ENCODE measurements at regions not wholly inside any gene's neighbourhood (a gene's known extent, or its start where the extent isn't known, plus 50 kb on each side); places are given as distances from the start of the nearest gene placed in this dataset.

DNA sequence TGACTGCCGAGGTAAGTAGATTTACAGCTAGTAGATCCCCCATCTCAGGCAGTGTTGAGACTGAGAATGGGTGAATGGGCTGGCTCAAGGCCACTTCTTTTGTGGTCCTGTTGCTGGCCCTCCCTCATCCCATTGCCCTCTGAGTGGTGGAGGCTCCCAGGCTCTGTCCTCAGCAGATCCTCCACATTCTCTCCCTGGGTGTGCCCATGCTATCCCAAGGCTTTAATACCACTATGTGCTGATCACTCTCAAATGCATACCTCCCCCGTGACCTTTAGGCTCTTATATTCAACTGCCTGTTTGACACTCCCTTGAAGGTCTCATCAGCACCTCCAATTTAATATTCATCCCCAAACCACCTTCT lies 271.8 kb downstream of the GLI2 start:
- Histone ChIP-seq H3K9me3 (peaks cover 39% of the 10 kb centered on the region), H3K27ac (no peak overlapping the region), H3K4me1 (no peaks in the 10 kb centered on the region), H3K4me2 (no peak overlapping the region), H3K4me3 (no peak overlapping the region)
- DNase-seq (ENCODE audit: low read depth in 1 of 2, low spot score in 1 of 2) (no peak), ATAC-seq (no peak), FAIRE-seq (no peak)
- WGBS (ENCODE audit: missing lambda C conversion rate): 91% methylated on average over 2 of the region's 2 CpGs
- ChIA-PET CTCF (interaction anchor here (1.5 kb wide), 1 partner anchor 31 kb away, joined by 3 read pairs; no protein-coding TSS in a partner anchor), POLR2A (no interaction called here)
- TF ChIP-seq, protein P1, sequence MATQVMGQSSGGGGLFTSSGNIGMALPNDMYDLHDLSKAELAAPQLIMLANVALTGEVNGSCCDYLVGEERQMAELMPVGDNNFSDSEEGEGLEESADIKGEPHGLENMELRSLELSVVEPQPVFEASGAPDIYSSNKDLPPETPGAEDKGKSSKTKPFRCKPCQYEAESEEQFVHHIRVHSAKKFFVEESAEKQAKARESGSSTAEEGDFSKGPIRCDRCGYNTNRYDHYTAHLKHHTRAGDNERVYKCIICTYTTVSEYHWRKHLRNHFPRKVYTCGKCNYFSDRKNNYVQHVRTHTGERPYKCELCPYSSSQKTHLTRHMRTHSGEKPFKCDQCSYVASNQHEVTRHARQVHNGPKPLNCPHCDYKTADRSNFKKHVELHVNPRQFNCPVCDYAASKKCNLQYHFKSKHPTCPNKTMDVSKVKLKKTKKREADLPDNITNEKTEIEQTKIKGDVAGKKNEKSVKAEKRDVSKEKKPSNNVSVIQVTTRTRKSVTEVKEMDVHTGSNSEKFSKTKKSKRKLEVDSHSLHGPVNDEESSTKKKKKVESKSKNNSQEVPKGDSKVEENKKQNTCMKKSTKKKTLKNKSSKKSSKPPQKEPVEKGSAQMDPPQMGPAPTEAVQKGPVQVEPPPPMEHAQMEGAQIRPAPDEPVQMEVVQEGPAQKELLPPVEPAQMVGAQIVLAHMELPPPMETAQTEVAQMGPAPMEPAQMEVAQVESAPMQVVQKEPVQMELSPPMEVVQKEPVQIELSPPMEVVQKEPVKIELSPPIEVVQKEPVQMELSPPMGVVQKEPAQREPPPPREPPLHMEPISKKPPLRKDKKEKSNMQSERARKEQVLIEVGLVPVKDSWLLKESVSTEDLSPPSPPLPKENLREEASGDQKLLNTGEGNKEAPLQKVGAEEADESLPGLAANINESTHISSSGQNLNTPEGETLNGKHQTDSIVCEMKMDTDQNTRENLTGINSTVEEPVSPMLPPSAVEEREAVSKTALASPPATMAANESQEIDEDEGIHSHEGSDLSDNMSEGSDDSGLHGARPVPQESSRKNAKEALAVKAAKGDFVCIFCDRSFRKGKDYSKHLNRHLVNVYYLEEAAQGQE (IDR thresholded peaks at IDR 0.05): no peak
- TF ChIP-seq TFCP2L1 (CRISPR knock-in tag; IDR thresholded peaks at IDR 0.05) (no peak), GATA3 (IDR thresholded peaks at IDR 0.05; ENCODE audit: borderline replicate concordance) (no peak), EHF (CRISPR knock-in tag; IDR thresholded peaks at IDR 0.05) (no peak), TP53 (CRISPR knock-in tag; IDR thresholded peaks at IDR 0.05) (no peak), RAD21 (conservative IDR thresholded peaks at IDR 0.05 in 1 of 2, IDR thresholded peaks at IDR 0.05 in 1 of 2) (no peak), CHD2 (IDR thresholded peaks at IDR 0.05; ENCODE audit: low read length, partially characterized antibody) (no peak), MAZ (IDR thresholded peaks at IDR 0.05; ENCODE audit: borderline replicate concordance, low read depth, low read length) (no peak), HEYL (CRISPR knock-in tag; IDR thresholded peaks at IDR 0.05) (no peak), NFE2L2 (conservative IDR thresholded peaks at IDR 0.05; ENCODE audit: low read length) (no peak), ESRRA (IDR thresholded peaks at IDR 0.05; ENCODE audit: borderline replicate concordance, low read length) (no peak), EHMT2 (IDR thresholded peaks at IDR 0.05; ENCODE audit: low read depth) (no peak), SMC3 (IDR thresholded peaks at IDR 0.05) (no peak), EP300 (IDR thresholded peaks at IDR 0.05) (no peak), RFX5 (IDR thresholded peaks at IDR 0.05) (no peak)
- TF ChIP-seq, protein P2, sequence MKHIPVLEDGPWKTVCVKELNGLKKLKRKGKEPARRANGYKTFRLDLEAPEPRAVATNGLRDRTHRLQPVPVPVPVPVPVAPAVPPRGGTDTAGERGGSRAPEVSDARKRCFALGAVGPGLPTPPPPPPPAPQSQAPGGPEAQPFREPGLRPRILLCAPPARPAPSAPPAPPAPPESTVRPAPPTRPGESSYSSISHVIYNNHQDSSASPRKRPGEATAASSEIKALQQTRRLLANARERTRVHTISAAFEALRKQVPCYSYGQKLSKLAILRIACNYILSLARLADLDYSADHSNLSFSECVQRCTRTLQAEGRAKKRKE (CRISPR knock-in tag; IDR thresholded peaks at IDR 0.05; ENCODE audit: low read depth): no peak
- TF ChIP-seq, protein P3, sequence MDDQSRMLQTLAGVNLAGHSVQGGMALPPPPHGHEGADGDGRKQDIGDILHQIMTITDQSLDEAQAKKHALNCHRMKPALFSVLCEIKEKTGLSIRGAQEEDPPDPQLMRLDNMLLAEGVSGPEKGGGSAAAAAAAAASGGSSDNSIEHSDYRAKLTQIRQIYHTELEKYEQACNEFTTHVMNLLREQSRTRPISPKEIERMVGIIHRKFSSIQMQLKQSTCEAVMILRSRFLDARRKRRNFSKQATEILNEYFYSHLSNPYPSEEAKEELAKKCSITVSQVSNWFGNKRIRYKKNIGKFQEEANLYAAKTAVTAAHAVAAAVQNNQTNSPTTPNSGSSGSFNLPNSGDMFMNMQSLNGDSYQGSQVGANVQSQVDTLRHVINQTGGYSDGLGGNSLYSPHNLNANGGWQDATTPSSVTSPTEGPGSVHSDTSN (IDR thresholded peaks at IDR 0.05): no peak

DNA sequence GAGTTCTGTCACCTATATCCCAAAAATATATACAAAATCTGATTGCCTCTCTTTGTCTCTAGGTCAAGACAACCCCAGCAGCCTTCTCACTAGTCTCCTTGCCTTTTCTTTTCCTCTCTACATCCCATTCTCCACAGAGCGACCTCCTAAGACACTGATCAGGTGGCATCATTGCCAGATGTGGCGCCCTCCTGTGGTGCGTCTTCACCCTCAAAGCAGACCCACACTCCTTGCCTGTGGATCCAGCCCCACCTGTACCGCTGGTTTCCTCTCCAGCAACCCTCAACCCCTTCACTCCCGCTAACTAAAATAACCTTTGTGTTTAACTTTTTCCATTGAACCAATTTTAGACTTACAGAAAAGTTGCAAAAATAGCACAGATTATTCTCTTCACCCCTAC lies 273.3 kb downstream of the GLI2 start:
- Histone ChIP-seq H3K27ac (no peak overlapping the region), H3K4me2 (no peak overlapping the region), H3K4me1 (no peaks in the 10 kb centered on the region), H3K4me3 (no peak overlapping the region), H3K9me3 (peaks cover 47% of the 10 kb centered on the region)
- CTCF ChIA-PET: no interaction called here
- WGBS (ENCODE audit: missing lambda C conversion rate): 86% methylated on average over 5 of the region's 5 CpGs
- peak in 1 of 2 experiments; percentile 27 for DNase-seq (ENCODE audit: low read depth in 1 of 2, low spot score in 1 of 2)
- TF ChIP-seq, protein P4, sequence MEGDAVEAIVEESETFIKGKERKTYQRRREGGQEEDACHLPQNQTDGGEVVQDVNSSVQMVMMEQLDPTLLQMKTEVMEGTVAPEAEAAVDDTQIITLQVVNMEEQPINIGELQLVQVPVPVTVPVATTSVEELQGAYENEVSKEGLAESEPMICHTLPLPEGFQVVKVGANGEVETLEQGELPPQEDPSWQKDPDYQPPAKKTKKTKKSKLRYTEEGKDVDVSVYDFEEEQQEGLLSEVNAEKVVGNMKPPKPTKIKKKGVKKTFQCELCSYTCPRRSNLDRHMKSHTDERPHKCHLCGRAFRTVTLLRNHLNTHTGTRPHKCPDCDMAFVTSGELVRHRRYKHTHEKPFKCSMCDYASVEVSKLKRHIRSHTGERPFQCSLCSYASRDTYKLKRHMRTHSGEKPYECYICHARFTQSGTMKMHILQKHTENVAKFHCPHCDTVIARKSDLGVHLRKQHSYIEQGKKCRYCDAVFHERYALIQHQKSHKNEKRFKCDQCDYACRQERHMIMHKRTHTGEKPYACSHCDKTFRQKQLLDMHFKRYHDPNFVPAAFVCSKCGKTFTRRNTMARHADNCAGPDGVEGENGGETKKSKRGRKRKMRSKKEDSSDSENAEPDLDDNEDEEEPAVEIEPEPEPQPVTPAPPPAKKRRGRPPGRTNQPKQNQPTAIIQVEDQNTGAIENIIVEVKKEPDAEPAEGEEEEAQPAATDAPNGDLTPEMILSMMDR (IDR thresholded peaks at IDR 0.05): peak; percentile 19; the same call in 1 of the 3 replicates
- no peak for TF ChIP-seq BHLHE40 (IDR thresholded peaks at IDR 0.05; ENCODE audit: low read depth, low read length)
- TF ChIP-seq RAD21 (conservative IDR thresholded peaks at IDR 0.05 in 1 of 2, IDR thresholded peaks at IDR 0.05 in 1 of 2): peak in 1 of 2 experiments; percentile 22; a peak in 1 of 5 replicates
- FAIRE-seq: no peak
- ATAC-seq: peak in 1 of 2 experiments; percentile 76; a peak in 3 of 6 replicates
- POLR2A ChIA-PET: no interaction called here
